NT2/D1 (cell line): ENCODE measurements at regions not wholly inside any gene's neighbourhood (a gene's known extent, or its start where the extent isn't known, plus 50 kb on each side); places are given as distances from the start of the nearest gene placed in this dataset.

ENCODE experiments used
- SUZ12 ChIP-seq: IDR thresholded peaks from 2 replicates; pipeline ENCODE4 v1.6.1; 2011; ENCODE audit not compliant: insufficient read length, insufficient read depth; ENCODE audit errors: extremely low read depth
- YY1 ChIP-seq: IDR thresholded peaks from 2 replicates; pipeline ENCODE4 v1.6.1; 2011; ENCODE audit not compliant: insufficient read length, insufficient read depth
- ZNF274 ChIP-seq: IDR thresholded peaks from 2 replicates; pipeline ENCODE4 v1.6.1; 2011; ENCODE audit warnings: mild to moderate bottlenecking, low read depth, low read length

DNA sequence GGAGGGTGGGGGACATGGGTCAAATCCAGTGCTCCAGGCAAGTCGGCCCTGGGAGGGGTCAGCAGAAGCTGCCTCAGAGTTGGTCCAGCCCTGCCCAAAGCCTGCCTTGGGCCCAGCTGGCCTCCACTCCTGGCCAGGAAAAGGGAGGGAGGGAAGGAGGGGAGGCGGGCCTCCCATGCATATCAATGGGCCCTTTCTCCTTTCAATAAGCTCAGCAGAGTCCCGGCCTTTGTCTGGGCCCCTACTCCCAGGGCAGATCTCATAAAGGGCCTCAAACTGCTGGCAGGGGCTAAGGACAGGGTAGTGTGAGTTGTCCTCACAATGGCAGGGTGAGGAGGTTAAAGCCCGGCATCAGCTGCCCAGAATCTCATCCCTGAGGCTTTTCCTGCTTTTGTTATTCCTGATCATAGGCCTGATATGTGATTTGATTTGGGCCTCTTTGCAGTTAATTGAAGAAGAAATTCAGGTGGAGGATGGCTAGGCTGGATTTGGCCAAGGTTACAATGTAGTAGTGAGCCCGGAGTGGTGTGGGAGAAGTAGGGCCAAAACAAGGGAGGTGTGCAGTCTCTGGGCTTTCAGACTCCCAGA lies 121.1 kb upstream of the ATP6AP2 start:
- TF ChIP-seq SUZ12 (no peak), YY1 (no peak), ZNF274 (no peak)
